Right renal pelvis (tissue), 4 donors: ENCODE measurements at regions not wholly inside any gene's neighbourhood (a gene's known extent, or its start where the extent isn't known, plus 50 kb on each side); places are given as distances from the start of the nearest gene placed in this dataset.

Experiments used
- DNase-seq, 4 donors: peaks; one replicate each; pipeline ENCODE4 v3.0.0-alpha.2; 2013; ENCODE audit warnings: low read depth in 4 of 4, low spot score in 3 of 4, missing footprints in 1 of 4

DNA sequence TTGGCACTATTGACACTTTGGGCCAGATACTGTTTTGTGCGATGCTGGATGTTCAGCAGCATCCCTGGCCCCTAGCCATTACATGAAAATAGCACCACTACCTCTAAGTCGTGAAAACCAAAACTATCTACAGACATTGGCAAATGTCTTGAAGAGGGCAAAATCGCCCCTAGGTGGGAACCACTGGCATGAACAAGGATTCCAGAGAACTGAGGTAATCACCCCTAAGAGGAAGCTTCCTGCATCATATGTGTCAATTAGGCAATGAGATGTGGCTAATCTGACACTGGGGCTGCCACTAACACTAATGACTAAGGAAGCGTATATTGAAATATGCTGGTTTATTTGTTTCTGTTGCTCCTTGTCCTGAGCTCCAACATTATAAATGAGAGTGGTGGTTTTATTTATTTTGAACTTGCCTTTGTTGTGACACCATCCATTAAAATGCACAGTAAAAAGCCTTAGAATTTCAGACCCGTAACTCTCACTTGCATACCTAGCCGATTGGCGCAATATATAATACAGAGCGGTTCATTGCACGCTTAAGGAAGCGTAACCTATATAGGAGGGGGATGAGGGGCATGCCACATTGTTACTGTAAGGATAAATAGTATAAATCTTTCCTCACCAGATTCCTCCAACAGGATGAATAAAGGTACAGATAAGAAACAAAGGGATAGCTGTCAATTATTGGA, 299.8 kb upstream of the CNTN4 start:
- peak in 2 of 4 donors; percentile 10 to 19 for DNase-seq

DNA sequence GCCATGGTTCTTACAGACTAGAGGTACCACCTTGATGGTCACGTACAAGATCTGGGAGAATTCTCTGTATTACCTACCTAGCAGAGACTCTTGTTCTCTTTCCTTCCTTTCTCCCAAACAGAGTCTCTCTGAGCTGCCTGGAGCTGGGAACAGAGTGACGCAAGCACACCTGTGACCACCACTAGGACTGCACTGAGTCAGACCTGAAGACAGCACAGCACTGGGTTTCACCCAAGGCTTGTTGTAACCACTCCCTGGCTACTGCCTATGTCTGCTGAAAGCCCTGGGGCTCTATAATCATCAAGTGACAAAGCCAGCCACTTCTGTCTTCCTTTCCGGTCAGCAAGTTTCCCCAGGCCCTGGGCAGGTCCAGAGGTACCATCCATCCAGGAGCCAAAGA, 293.3 kb upstream of the CNTN4 start:
- no peak for DNase-seq

DNA sequence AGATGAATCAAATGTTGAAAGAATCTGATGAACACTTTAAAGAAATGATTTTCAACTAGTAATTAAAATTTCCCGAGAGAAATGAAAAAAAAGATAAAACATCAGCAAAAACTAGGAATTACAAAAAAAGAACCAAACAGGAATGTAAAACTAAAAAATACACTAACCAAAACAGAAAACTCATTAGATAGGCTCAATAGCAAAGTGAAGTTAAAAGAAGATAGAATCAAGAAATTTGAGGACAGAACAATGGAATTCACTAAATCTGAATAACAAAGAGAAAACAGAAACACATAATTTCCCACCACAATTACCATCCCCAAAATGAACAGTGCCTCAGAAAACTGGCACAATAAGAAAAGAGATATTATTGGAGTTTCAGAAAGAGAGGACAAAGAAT, 290.1 kb upstream of the CNTN4 start:
- no peak for DNase-seq

DNA sequence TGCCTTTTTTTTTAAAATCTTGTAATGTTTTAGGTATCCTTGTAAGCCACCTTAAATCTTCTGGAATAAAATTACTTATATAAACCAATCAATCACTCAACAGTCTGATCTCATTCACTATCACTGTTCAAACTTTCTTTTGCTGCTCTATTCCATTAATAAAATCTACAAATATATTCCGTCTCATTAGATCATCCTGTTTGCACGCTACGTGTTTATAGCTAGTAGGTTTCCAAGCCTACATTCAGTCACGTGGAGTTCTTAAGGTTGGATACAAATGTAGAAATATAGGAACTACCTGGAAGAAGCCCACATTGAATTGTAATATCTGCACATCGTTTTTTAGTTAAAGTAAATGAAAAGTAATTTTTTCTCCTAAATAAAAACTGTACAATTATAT, 274.8 kb upstream of the CNTN4 start:
- DNase-seq: no peak

DNA sequence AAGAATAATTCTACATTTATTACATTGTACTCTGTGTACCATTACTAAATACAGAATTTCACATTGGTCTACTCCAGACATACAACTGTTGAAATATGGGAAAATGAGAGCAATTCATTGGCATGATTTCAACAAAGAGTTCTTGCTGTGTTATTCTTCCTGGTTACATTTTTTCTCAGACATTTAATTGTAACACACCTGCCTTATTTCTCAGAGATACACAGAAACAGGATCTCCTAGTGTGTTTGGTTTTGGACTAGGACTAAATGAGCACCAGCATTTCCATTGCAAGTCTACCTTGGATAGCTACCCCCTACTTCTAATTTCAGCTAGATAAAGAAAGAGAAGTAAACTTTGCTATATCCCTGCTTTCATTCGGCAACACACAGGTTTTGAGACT, 274.3 kb upstream of the CNTN4 start:
- DNase-seq: no peak

DNA sequence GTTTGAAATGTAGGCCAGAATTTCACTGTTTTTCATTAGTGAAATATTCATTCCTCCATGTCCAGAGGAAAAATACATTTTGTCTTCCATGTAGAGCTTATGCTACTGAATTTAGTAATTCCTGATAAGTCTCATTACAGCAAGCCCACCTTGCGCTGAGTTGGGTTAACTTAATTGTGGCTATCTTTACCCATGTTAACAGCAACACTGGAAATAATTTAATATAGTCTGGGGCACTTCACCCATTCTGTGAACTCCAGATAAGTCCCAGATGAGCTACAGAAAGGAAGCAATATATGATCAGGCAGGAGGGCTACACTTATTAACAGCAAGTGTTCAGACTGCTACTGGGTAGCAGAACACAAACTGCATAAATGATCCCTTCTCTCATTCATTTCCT, 270.1 kb upstream of the CNTN4 start:
- DNase-seq: no peak

DNA sequence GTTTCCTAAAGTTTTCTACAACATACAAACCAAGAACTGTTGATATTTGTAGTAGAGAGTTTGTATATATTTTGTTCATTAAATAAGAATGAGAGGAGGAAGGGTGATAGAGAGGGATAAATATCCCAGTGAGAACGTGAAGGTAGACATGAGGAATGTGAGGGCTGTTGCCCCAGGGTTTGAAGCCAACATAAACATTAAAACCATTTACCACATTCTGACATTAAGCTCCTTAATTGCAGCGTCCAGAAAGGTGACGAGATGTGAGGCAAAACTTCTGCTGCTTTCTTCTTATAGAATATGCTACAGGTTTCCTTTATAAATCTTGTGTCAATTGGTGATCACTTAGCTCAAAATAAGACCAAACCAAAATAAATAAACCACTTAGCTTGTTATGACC, 267.8 kb upstream of the CNTN4 start:
- DNase-seq: no peak

DNA sequence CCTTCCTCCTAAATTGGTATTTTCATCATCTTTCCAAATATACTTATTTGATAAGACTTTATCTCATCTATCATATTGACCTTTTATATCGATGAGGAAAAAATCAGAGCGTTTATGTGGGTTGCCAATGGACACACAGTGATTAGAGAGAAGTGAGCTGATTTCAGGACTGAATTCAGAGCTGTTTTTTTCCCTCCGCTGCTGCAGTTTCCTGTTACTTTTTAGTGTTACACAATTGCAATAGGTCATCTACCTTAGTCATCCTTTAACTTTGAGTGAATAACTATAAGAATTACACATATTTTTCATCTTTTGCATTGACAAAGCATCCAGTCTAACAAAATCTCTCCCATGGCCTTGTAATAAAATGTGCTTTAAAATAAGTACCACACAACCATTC, 266.3 kb upstream of the CNTN4 start:
- no peak for DNase-seq

DNA sequence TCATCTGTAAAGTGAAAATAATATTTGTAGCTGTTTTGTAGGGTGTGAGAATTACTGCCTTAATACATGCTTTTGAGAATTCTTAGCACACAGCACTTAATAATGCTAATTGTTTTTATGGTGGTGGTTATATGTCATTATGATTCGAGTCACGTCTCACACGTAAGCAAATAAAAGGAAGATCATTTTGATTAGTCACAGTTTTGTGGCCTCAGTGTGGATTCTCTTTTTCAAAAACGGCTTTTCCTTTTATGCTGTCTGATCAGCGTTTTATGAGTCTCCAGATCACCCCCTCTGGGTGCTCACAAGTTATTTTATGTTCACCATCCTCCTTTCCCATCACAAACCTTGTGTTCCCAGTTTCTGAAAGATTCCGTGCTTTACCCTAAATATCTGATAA, 255.6 kb upstream of the CNTN4 start:
- DNase-seq: no peak

DNA sequence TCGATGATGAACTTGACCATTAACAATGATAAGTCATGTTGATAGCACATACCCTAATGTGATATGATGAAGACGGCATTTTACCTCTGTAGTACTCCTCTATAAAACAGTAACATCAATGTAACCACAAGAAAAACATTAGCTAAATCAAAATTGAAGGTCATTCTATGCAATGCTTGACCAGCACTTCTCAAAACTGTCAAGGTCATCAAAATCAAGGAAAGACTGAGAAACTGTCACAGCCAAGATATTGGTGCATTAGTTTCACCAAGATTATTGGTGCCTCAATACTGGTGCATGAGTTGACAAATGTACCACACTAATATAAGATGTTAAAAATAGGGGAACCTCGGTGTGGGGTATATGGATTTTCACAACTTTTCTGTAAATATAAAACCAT, 251.1 kb upstream of the CNTN4 start:
- no peak for DNase-seq

DNA sequence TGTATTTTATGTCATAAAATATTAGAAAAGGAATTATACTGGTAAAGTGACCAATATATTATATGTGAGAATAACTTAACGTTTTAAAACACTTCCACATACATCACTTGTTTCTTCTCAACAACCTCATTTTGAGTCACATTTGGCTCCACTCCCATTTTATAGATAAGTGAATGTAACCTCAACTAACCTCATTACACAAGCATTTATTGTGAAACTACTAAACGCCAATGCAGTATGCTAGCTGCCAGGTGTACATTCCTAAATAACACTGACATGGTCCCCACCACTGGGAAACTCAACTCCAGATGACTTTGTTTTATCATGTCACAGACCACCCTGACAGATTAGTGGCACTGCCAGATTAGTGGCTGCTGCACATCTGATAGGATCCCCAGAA, 249.7 kb upstream of the CNTN4 start:
- DNase-seq: no peak

DNA sequence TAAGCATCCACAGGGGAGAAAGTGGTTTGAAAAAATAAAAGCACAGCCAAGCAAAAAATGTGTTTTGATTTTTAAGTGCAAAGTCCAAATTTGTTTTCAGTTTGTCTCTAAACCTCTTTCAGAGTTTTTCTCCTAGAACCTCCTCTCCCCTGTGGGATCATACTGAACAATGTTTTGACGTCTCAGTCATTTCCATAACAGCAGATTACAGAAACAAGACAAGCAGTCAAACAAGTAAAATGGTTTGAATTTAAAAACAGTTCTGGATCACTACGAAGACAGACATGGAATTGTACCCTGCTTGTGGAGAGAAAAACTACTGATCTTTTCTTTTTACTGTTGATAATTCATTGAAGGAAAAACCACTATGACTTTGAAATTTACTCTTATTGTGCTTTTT, 245.7 kb upstream of the CNTN4 start:
- no peak for DNase-seq

DNA sequence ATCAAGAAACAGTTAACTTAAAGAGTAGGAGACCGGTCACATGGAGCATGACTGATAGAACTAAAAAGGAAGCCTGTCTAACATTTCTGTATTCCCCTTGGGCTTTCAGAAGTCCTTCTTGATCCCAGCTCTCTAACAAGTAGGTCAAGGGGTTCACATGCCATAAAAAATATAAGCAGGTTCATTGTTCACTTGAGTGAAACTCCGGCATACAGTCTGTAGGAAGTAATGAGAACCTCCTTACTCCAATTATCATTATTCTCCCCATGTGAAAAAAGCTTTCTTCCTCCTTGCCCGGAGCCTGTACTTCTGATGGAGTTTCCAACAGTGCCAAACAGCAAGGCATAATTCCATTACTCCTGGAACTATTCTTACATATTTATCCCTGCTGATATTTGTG, 242.8 kb upstream of the CNTN4 start:
- no peak for DNase-seq

DNA sequence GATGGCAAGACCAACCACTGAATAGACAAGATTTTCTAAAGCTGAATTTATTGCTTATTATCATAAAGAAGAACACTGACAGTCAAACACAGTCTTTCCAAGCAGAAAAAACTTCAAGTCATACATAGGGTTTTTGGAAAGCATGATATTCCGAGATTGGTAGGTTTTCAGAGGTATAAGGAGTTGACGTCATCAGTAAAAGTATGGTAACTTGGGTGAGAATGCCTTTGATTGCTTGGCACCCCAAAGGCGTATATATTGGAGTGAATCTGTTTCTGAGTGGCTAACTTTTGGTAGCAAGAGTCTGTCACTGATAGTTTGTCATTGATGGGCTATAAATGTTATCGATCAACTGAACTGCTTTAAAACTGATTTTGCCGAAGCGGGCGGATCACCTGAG, 227.9 kb upstream of the CNTN4 start:
- DNase-seq: no peak

DNA sequence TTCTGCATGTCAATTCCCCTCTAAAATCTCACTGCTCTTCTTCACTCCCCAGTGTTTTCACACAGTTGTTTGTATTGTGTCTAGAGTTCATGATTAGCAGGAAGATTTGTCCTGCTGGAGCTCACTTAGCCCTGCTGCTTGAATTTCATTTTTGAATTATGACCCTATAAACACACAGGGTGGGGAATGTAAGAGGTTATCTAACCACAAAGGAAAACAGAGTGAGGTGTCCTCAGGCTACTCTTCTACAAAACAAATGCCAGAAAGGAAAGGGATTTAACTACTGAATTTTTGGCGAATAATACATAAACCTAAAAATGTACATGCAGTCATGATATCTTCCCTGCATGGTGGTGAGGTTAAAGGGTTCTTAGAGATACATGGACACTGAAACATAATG, 215.1 kb upstream of the CNTN4 start:
- no peak for DNase-seq

DNA sequence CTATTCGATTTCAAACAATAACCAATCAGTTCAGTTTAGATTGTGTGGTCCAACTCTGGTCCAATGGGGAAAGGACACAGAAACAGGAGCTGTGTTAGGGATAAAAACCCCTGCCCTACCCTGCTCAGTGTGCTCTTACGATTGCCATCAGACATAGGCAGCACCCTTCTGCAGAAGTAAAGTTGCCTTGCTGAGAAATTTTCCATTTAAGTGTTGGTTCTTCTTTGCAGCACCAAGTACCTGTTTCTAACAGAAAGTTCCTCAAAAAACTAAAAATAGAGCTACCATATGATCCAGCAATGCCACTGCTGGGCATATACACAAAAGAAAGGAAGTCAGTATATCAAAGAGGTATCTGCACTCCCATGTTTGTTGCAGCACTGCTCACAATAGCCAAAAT, 206.2 kb upstream of the CNTN4 start:
- DNase-seq: no peak

DNA sequence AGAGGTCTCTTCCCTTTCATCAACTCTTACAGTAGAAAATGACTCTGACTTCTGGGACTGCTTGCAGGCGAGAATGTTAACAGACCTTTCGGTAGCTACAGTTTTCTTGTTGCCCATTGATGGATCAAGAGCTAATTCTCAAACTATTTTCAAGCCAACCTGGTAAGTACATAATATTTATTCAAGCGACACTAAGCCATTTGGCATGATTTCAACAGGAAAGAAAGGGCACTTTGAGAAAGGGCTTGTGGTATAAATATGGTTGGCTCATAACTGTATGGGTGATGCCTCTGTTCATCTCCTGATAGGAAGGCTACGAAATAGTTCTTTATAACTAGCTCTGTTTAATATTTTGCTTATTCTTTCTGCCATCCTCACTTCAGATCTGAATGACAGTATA, 196.2 kb upstream of the CNTN4 start:
- DNase-seq: no peak

DNA sequence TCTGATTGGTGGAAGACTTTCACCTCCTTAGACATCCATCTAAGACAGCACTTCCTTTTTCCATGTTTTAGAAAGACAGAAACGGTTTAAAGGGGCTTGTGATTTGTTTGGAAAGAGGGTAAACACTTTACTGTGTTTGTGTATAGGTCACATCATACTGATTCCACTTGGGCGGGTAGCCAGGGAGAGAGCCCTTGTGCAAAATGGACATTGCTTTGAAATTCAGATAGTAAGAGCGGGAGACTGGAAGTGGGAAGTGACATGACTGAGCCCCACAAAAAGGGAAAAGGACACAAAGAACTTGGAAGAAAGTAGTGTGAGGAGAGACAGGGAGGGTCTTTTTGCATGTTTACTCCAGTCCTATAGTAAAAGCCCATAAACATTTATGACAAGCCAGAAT, 195.6 kb upstream of the CNTN4 start:
- no peak for DNase-seq

DNA sequence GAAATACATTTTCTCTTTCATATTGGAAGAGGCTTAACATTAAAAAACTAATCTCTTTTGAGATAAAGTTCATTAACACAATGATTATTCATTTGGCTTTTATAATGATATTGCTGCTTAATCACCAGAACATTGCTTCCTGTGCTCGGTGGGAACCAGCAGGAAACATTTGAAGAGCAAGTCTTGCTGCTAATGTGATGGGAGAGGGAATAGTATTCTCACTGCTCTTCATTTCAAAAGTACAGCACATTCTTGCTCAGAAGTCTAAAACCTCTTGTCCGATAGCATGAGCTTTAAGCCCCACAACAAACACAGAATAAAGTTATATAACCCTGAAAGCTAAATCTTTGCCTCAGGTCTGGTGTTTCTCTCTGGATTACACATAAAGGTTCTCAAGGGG, 190.8 kb upstream of the CNTN4 start:
- DNase-seq: no peak

DNA sequence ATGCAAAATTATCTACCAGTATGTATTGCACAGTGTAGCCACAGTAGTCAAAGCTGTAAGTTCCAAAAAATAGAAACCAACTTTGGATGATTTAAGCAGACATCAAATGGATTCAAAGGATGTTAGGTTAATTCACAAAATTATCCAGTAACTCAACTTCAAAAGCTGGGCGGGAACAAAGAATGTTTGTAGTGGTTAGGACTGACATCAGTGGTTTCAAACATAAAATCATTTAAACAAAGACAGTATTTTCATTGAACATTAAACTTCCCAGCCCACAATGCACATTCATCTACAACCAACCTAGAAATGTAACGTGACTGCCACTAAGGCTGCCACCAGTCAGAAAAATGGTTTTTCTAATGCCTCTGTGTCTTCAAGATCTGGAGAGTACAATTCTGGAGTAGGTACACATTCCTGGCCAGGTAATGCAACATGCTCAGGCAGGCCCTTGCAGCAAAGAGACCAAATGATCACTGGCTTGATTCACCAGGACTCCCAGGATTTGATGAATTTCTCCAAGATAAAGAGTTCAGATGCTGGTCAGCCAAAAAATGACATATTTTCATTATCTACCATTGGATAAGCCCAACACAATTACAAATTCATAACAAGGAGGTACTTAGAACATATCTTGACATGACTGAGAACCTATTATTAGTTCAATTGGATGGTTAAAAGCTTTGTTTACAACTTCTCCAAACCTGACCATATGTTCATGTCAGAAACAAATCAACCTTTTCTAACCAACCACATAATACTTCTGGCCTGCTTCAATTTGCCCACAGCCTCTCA, 189.8 kb upstream of the CNTN4 start:
- DNase-seq: no peak

DNA sequence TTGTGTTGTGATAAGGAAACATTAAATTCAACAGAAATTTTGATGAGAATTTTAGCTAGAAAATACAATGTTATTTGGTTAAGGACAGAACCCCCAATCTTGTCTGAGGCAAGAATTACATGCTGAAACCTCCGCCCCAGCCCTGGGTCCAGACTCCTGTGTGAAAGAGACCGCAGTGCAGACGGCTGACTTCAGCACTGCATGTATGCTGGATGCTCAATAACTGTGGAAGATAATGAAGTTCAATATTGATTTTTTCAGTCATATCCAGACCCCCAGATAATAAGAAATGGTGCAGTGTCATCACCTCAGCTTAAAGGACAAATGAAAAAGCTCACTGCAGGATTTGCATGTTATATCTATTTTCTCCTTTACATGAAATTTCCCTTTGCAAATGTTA, 188.3 kb upstream of the CNTN4 start:
- DNase-seq: no peak

DNA sequence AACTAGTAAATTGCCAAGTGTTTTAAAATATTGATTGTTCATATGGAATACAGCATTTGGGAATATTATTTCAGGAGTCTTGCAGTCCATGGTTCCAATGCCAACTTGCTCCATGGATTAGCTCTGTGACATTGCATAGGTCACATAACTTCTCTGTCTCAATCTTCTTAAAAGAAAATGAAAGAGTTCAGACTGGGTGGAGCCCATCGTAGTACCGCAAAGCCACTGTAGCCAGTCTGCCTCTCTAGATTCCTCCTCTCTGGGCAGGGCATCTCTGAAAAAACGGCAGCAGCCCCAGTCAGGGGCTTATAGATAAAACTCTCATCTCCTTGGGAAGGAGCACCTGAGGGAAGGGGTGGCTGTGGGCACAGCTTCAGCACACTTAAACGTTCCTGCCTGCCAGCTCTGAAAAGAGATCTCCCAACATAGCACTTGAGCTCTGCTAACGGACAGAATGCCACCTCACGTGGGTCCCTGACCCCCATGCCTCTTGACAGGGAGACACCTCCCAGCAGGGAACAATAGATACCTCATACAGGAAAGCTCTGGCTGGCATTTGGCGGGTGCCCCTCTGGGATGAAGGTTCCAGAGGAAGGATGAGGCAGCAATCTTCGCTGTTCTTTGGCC, 168.8 kb upstream of the CNTN4 start:
- DNase-seq: no peak
